Neutrophil (primary cell): ENCODE measurements at regions not wholly inside any gene's neighbourhood (a gene's known extent, or its start where the extent isn't known, plus 50 kb on each side); places are given as distances from the start of the nearest gene placed in this dataset.

ENCODE experiments used
- H3K27ac ChIP-seq: fragments of 200-600 bp; sonication (generic); 2 replicates; pipeline ENCODE4 v1.5.1; 2016; ENCODE audit warnings: mild to moderate bottlenecking, moderate library complexity
- H3K27me3 ChIP-seq: fragments of 200-600 bp; sonication (generic); 2 replicates; pipeline ENCODE4 v1.6.0; 2016; ENCODE audit warnings: mild to moderate bottlenecking
- H3K36me3 ChIP-seq: fragments of 200-600 bp; sonication (generic); 2 replicates; pipeline ENCODE4 v1.5.1; 2017
- H3K4me1 ChIP-seq, 2 experiments: fragments of 200-600 bp in 1 of 2; sonication (generic) in 1 of 2; 1 replicate in 1 of 2; 2 replicates in 1 of 2; pipeline versions ENCODE4 v1.5.1 to v1.6.1; 2013 to 2016; ENCODE audit warnings: low read depth in 1 of 2, low read length in 1 of 2, mild to moderate bottlenecking in 1 of 2, moderate library complexity in 1 of 2; ENCODE audit not compliant: control insufficient read depth in 1 of 2, insufficient read depth in 1 of 2
- H3K4me3 ChIP-seq, 2 experiments: fragments of 200-600 bp in 1 of 2; sonication (generic) in 1 of 2; 1 replicate in 1 of 2; 2 replicates in 1 of 2; pipeline ENCODE4 v1.5.1; 2013 to 2016; ENCODE audit warnings: low read depth in 1 of 2, low read length in 1 of 2, mild to moderate bottlenecking in 1 of 2, moderate library complexity in 1 of 2
- H3K9me3 ChIP-seq: fragments of 200-600 bp; sonication (generic); 2 replicates; pipeline ENCODE4 v1.5.1; 2016
- TF ChIP-seq, protein P1 (sequence below): fragments of 200-600 bp; sonication (generic); IDR thresholded peaks from 2 replicates; pipeline ENCODE4 v1.5.1; 2016; ENCODE audit warnings: antibody characterized with exemption

- Histone ChIP-seq H3K9me3 (peaks cover 3% of the 10 kb centered on the region), H3K4me3 (no peak overlapping the region), H3K36me3 (no peaks in the 10 kb centered on the region), H3K27me3 (no peaks in the 10 kb centered on the region), H3K27ac (no peak overlapping the region), H3K4me1 (no peaks in the 10 kb centered on the region)
- TF ChIP-seq, protein P1, sequence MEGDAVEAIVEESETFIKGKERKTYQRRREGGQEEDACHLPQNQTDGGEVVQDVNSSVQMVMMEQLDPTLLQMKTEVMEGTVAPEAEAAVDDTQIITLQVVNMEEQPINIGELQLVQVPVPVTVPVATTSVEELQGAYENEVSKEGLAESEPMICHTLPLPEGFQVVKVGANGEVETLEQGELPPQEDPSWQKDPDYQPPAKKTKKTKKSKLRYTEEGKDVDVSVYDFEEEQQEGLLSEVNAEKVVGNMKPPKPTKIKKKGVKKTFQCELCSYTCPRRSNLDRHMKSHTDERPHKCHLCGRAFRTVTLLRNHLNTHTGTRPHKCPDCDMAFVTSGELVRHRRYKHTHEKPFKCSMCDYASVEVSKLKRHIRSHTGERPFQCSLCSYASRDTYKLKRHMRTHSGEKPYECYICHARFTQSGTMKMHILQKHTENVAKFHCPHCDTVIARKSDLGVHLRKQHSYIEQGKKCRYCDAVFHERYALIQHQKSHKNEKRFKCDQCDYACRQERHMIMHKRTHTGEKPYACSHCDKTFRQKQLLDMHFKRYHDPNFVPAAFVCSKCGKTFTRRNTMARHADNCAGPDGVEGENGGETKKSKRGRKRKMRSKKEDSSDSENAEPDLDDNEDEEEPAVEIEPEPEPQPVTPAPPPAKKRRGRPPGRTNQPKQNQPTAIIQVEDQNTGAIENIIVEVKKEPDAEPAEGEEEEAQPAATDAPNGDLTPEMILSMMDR: no peak
These were observed 540.2 kb downstream of the NXPH1 start for GRCh38 chr7:8973601-8974000.

DNA sequence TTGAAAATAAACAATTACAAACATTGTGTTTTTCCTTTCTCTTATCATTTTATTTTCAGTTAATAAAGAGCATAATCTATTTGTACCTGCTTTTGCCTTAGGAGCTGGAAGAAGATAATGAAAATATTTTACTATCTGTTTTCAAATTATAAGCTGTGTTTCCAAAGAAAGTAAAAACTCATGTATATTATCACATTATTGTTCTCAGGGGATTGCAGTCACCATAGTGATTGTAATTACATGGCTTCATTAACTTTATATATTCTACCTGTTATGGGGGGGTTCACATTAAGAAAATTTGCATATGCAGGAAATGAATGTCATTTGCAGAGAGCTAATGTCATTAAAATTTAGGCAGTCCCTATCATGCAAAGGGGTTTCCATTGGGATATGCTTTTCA lies 542.3 kb downstream of the NXPH1 start:
- Histone ChIP-seq H3K4me1 (no peaks in the 10 kb centered on the region), H3K36me3 (no peaks in the 10 kb centered on the region), H3K27me3 (no peaks in the 10 kb centered on the region), H3K27ac (no peak overlapping the region), H3K4me3 (no peak overlapping the region), H3K9me3 (peaks cover 3% of the 10 kb centered on the region)
- TF ChIP-seq, protein P1: no peak

DNA sequence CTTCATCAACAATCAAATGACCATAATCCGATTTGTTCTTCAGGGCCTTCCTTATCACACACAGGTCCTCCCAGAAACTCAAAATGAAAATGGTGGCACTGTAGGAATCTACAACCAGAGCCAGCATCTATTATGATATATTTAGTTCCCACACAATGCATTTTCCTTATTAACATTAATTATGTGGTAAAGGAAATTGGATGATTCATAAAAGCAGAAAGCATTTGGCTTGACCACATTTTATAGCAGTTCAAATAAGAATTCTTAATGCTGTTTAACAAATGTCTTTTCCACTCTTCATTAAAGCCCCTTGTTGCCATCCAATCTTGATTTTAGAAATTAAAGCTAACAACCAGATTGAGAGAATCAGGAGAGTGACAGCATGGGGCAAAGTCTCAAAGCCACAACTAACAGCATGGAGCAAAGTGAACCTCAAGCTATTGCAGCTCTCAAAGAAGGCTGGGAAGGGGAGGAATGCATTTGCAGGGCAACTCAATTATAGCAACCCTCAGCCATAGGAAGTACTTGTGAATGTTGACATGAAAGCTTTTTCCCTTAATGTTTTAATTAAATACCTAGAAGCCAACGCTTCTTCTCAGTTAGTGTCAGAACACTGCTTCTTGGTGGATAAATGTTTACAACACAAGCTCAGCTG lies 549.1 kb downstream of the NXPH1 start:
- Histone ChIP-seq H3K4me1 (no peaks in the 10 kb centered on the region), H3K9me3 (no peaks in the 10 kb centered on the region), H3K27me3 (no peaks in the 10 kb centered on the region), H3K36me3 (no peaks in the 10 kb centered on the region), H3K27ac (no peak overlapping the region), H3K4me3 (no peak overlapping the region)
- TF ChIP-seq, protein P1: no peak

GRCh38 chr7:8985255-8985654 lies 551.8 kb downstream of the NXPH1 start:
- no peaks in the 10 kb centered on the region for H3K4me1 ChIP-seq
- no peaks in the 10 kb centered on the region for H3K27me3 ChIP-seq
- TF ChIP-seq, protein P1: no peak
- no peaks in the 10 kb centered on the region for H3K36me3 ChIP-seq
- no peaks in the 10 kb centered on the region for H3K9me3 ChIP-seq
- H3K4me3 ChIP-seq: no peak overlapping the region
- no peak overlapping the region for H3K27ac ChIP-seq

DNA sequence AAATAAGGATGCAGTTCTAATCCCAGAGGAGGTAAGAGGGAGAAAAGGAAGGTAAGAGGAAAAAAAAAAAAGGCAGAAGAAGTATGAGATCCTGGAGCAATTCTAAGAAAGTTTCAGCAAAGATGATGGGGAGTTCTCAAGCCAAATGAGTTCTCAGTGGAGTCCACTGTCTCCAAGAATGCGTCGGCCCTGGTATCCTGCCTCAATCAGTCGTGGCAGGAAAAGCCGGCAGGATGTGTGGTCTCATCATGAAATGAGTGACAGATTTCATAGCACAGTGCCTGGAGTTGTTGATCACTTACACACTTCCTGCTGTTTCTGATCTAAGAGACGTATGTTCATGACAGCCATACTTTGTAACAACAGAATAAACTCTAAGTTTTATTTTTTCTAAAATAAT lies 554.9 kb downstream of the NXPH1 start:
- Histone ChIP-seq H3K4me3 (no peak overlapping the region), H3K36me3 (no peaks in the 10 kb centered on the region), H3K27me3 (no peaks in the 10 kb centered on the region), H3K27ac (no peak overlapping the region), H3K9me3 (no peaks in the 10 kb centered on the region), H3K4me1 (no peaks in the 10 kb centered on the region)
- TF ChIP-seq, protein P1: no peak

- no peaks in the 10 kb centered on the region for H3K9me3 ChIP-seq
- H3K4me3 ChIP-seq: no peak overlapping the region
- no peak overlapping the region for H3K27ac ChIP-seq
- H3K4me1 ChIP-seq: no peaks in the 10 kb centered on the region
- TF ChIP-seq, protein P1: no peak
- no peaks in the 10 kb centered on the region for H3K36me3 ChIP-seq
- no peaks in the 10 kb centered on the region for H3K27me3 ChIP-seq
These were observed 557.8 kb downstream of the NXPH1 start for GRCh38 chr7:8991159-8991558.
